GM06990 (cell line): ENCODE measurements at regions not wholly inside any gene's neighbourhood (a gene's known extent, or its start where the extent isn't known, plus 50 kb on each side); places are given as distances from the start of the nearest gene placed in this dataset.

Experiments
- DNase-seq: peaks from one replicate; pipeline ENCODE4 v3.0.0-alpha.2; 2011; ENCODE audit not compliant: insufficient read length; ENCODE audit errors: extremely low read depth
- H3K27me3 ChIP-seq: replicated peaks from 2 replicates; pipeline ENCODE4 v1.6.0; 2011; ENCODE audit warnings: low read length; ENCODE audit not compliant: control insufficient read depth, insufficient read depth
- H3K36me3 ChIP-seq: 2 replicates; pipeline ENCODE4 v1.5.1; 2011; ENCODE audit warnings: low read length; ENCODE audit not compliant: control insufficient read depth, insufficient read depth
- H3K4me3 ChIP-seq: replicated peaks from 2 replicates; pipeline ENCODE4 v1.5.1; 2011; ENCODE audit warnings: low read depth, mild to moderate bottlenecking, control low read depth, low read length
- TF ChIP-seq, protein P1 (sequence below): IDR thresholded peaks from 2 replicates; pipeline ENCODE4 v1.5.1; 2011; ENCODE audit warnings: low read length, control low read depth, mild to moderate bottlenecking, inconsistent platforms; ENCODE audit not compliant: insufficient read depth, poor library complexity, severe bottlenecking

- H3K4me3 ChIP-seq: no peak overlapping the region
- H3K27me3 ChIP-seq: no peaks in the 10 kb centered on the region
- H3K36me3 ChIP-seq: no peaks in the 10 kb centered on the region
- DNase-seq: no peak
- TF ChIP-seq, protein P1, sequence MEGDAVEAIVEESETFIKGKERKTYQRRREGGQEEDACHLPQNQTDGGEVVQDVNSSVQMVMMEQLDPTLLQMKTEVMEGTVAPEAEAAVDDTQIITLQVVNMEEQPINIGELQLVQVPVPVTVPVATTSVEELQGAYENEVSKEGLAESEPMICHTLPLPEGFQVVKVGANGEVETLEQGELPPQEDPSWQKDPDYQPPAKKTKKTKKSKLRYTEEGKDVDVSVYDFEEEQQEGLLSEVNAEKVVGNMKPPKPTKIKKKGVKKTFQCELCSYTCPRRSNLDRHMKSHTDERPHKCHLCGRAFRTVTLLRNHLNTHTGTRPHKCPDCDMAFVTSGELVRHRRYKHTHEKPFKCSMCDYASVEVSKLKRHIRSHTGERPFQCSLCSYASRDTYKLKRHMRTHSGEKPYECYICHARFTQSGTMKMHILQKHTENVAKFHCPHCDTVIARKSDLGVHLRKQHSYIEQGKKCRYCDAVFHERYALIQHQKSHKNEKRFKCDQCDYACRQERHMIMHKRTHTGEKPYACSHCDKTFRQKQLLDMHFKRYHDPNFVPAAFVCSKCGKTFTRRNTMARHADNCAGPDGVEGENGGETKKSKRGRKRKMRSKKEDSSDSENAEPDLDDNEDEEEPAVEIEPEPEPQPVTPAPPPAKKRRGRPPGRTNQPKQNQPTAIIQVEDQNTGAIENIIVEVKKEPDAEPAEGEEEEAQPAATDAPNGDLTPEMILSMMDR: no peak
Measured at GRCh38 chr18:14928396-14928795, 180.4 kb downstream of the ANKRD30B start.

DNA sequence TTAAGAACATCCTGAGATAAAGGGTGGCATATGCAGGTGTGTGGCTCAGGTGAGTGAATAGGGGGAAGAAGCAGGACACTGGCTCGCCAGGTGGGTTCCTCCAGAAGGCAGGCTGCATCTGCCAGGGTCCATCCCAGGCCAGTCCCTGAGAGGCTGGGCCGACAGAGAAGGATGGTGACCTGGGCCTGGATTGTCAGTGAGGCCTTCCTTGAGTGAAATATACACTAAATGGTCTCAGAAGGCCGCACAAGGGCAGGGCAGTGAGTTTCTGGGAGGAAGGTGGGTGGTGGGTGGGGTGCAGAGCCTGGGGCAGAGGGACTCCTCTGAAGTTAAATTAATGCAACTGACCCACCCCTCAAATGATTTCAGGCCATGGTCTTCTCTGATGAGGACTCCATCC, 182.1 kb downstream of the ANKRD30B start:
- TF ChIP-seq, protein P1: no peak
- H3K4me3 ChIP-seq: no peak overlapping the region
- H3K27me3 ChIP-seq: no peaks in the 10 kb centered on the region
- H3K36me3 ChIP-seq: no peaks in the 10 kb centered on the region
- DNase-seq: no peak

DNA sequence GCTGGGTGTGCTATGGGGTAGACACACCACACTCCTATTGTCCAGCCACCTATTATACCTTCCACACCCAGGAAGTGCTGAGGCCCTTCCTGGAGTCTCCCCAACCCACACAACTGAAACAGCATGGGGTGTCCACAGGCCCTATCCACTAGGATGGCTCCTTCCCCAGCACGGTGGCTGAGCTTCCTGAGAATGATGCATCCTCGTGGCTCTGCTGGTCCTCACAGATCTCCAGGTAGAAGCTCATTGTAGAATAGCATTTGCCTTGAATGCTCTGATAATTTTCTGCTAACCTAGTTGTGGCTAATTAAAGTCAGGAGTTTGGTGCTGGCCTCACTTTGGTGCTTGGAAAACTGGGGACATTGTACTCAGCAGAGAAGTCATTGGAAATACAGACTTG, 182.6 kb downstream of the ANKRD30B start:
- no peaks in the 10 kb centered on the region for H3K36me3 ChIP-seq
- TF ChIP-seq, protein P1: no peak
- no peaks in the 10 kb centered on the region for H3K27me3 ChIP-seq
- no peak for DNase-seq
- no peak overlapping the region for H3K4me3 ChIP-seq

- TF ChIP-seq, protein P1: no peak
- no peak overlapping the region for H3K4me3 ChIP-seq
Measured at GRCh38 chr18:14933049-14933851, 185.3 kb downstream of the ANKRD30B start.

GRCh38 chr18:14933964-14934363, 186.0 kb downstream of the ANKRD30B start:
- Histone ChIP-seq H3K27me3 (no peaks in the 10 kb centered on the region), H3K4me3 (no peak overlapping the region), H3K36me3 (no peaks in the 10 kb centered on the region)
- TF ChIP-seq, protein P1: no peak
- DNase-seq: no peak

More at GRCh38 chr18:14933049-14933851, 185.3 kb downstream of the ANKRD30B start:
- no peaks in the 10 kb centered on the region for H3K36me3 ChIP-seq
- no peaks in the 10 kb centered on the region for H3K27me3 ChIP-seq
- no peak for DNase-seq
